ENCODE measurements at regions not wholly inside any gene's neighbourhood (a gene's known extent, or its start where the extent isn't known, plus 50 kb on each side); places are given as distances from the start of the nearest gene placed in this dataset.

DNA sequence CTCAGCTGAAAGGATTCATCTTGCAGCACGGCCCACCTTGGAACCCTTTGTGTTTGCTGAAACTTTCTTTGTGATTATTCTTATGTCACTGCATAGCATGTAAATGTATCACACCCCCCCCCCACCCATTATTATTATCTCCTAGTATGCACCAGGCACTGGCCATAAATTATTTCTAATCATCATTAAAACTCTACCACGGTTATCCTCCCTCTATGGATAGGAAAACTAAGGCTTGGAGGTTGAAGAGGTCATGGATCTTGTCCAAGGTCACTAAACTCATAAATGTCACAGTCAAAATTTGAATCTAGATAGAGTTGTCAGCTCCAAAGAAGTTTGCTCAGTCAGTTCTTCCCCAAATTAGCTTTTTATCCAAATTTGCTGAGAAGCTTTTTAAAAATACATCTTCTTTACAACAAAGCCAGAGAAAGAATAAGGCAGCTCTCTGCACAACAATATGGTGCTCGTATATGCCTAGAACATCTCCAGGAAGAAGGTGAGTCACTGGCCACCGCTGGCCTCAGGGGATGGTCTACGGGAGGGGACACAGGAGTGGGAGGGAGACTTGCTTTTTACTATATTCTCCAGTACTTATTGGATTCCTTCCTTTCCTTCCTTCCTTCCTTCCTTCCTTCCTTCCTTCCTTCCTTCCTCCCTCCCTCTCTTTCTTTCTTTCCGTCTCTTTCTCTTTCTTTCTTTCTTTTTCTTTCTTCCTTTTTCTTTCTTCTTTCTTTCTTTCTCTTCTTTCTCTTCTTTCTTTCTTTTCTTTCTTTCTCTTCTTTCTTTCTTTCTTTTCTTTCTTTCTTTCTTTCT is 134.5 kb downstream of the VEGFA start:
- no peak for DNase-seq (ENCODE audit: low read depth in 2 of 2)

DNA sequence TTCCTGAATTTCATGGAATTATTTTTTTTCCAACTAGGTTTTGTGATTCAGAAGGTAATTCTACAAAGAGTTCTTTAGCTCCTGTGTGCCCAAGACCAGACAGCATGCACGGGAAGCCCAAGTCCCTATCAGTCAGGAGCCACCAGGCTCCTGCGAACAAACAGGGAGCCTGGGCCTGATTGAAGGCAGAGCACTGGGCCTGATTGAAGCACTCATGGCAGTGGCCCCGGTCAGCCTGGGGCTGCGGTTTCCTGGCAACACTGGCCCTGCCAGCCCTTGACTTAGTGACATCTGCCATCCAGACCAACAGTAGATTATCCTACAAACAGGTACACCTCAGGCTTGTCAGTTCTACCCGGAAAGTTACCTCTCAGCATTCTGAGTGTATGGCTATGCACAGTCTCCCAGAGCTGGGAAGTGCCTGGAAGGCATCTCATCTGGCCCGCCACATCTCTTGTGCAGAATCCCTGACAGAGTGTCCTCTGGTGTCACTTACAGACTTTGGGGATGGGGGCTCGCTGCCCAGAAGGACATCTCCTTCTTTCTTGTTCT is 133.8 kb downstream of the VEGFA start:
- DNase-seq (ENCODE audit: low read depth in 2 of 2) = no peak

DNA sequence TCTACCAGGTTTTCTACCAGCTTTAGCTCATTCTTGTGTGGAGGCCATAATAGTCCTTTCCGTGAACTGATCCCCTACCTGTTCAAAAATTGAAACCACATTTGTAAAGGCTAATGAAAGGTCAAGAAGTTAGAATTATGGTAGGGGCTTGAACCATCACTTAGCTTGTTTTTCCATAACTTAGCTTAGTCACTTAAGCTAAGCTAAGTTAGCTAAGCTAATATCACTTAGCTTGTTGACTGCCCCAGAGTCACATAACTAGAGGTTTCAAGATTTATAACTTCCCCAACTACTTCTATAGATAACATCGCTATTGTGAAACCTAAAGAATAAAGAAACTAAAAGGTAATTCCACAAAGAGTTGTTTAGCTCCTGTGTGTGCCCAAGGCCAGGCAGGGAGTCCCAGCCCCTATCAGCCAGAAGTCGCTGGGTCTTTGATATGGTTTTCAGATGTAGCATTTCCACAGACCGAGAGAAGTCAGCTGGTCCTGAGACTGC is 131.8 kb downstream of the VEGFA start:
- DNase-seq (ENCODE audit: low read depth in 2 of 2) = no peak

DNA sequence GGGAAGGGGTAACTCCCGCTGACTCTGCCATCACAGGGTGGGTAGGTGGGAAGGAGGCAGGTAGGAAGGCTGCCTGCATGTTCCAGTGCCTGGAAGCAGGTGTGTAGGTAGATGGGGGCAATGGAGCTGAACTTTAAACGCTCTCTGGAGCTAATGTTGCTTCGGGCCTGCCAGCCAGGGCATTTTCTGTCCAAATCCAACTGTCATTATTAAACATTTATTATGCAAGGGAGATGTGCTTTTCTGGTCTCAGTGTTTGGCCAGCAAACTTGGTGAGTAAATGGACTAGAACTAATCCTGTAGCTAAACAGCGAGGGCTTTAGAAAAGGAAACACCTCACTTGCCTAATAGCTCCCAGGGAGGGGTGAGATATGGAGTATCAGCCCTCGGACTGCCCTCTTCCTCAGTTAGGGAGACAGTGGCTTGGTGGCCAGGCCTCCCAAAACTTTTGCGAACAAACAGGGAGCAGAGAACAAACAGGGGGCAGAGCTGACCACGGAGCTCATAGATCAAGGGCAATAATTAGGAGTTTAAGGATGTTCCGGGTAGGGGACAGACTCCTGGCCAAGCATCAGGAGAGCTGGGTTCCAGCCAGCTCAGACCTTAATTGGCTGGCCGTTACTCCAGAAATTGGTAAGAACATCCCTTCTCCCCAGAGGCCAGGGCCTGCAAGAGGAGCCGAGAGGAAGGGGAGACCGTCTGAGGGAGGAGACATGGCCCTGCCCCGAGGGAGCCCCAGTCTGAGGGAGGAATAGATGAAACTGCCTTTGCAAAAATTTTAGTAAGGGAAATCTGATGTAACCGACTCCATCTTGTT is 131.1 kb downstream of the VEGFA start:
- no peak for DNase-seq (ENCODE audit: low read depth in 2 of 2)

GRCh38 chr6:43900560-43900915 is 130.5 kb downstream of the VEGFA start:
- DNase-seq (ENCODE audit: low read depth in 2 of 2) = no peak

DNA sequence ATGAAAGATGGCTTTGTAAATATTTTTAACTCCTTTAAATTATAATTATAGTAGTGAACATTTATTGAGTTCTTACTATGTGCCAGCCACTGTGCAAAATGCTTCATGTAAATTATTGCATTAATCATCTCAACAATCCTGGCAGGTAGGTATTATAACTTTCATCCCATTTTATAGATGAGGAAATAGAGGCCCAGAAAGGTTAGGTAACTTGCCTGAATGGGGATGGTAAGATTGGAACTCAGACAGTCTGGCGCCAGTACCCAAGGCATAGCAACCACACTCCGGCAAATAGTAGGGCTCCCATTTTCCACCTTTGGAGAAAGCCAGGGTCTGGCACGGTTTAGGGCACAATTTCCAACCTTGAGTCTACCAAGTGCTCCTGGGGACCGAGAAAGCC is 129.8 kb downstream of the VEGFA start:
- no peak for DNase-seq (ENCODE audit: low read depth in 2 of 2)

DNA sequence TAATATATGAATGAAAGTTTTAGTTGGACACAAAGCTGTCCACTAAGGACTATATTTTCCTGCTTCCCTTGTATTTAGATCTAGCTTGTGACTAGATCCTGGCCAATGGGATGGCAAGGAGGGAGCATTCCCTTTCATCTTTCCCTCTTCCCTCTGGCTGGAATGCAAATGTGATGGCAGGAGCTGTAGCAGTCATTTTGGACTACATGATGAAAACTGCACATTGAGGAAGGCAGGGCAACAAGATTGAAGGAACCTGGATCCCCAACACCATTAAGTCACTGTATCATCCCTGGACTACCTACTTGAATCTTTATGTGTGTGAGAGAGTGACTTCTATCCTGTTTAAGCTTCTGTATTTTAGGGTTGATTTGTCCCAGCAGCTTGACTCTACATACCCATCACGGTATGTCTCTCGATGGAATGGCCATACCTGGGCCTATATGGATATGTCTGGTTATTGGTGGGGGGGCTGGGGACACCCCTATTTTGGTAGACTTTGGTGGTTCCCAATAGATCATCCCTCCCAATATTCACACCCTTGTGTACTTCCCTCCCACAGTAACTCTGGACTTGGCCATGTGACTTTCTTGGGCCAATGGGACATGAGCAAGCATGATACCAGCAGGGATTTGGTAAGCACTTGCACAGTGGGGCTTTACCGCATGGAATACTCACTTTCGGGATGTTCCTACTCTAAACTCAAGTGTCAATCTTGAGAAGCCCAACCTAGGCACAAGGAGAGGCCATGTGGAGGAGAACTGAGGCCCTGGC is 128.5 kb downstream of the VEGFA start:
- DNase-seq (ENCODE audit: low read depth in 2 of 2) = no peak

GRCh38 chr6:43897571-43898302 is 127.7 kb downstream of the VEGFA start:
- no peak for DNase-seq (ENCODE audit: low read depth in 2 of 2)

GRCh38 chr6:43896329-43897255 is 126.6 kb downstream of the VEGFA start:
- no peak for DNase-seq (ENCODE audit: low read depth in 2 of 2)

- DNase-seq (ENCODE audit: low read depth in 2 of 2) = no peak
Measured at GRCh38 chr6:43895656-43896328, 125.8 kb downstream of the VEGFA start.

GRCh38 chr6:43893073-43893472 is 123.1 kb downstream of the VEGFA start:
- no peak for DNase-seq (ENCODE audit: low read depth in 2 of 2)

GRCh38 chr6:43891072-43891870 is 121.3 kb downstream of the VEGFA start:
- DNase-seq (ENCODE audit: low read depth in 2 of 2) = no peak

DNA sequence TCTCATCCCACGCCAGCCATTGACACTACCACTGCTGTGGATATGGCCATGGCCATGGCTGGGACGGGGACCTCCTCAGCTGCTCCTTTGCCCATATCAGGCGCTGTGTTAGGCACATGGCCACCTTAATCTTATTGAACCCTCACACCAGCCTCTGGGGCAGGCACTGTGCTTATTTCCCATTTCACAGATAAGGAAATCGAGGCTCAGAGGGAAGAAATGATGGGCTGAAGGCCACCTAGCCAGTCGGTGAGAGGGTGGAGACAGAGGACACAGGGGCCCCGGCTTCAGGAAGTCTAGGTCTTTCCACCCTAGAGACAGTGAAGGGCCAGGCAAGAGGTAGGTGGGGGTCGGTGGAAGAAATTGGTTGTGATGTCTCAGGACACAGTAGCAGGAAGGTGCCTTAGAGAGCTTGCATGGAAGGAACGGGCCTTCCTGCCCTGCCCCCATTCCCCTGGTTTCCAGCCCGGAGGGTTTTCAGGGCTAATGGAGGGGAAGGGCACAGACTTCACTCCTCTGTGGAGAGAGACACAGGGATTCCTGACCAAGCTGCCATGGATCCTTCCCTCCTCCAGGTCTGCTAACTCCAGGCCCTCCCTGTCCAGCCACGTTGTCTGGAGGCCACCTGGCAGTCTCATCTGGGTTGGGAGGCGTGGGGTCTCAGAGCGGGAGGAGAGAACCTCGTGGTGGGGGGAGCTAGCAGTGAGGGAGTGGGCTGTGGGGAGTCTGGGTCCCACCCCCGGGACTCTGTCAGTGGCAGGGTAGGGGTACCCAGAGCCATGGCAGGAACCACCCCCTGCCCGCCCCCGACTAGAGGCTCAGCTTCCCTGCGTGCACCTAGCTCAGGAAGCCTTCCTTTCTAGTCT is 120.4 kb downstream of the VEGFA start:
- no peak for DNase-seq (ENCODE audit: low read depth in 2 of 2)

- DNase-seq (ENCODE audit: low read depth in 2 of 2) = no peak
Measured at GRCh38 chr6:43887906-43888683, 118.1 kb downstream of the VEGFA start.

DNA sequence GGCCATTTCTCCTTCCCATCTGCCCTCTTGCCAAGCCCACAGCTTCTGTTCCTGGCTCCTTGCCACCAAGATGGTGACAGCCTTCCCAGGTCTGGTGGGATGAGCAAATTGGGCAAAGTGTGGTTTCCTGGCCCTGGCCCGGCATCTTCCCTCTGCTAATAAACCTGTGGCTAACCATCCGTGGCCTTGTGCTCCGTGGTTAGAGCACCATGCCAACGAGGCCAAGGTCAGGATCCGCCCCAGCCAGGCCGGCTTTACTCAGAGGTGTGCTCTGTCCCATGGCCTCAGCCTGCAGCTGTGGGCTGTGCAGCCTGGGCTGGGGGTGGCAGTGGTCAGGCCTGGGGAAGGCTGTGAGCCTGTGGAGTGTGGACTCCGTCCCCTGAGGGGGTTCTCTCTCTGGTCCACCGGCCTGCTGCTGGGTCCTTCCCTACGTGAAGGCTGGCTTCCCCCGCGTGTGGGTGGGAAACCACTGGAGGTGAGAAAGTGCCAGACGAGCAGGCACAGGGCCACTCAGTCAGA is 117.4 kb downstream of the VEGFA start:
- DNase-seq (ENCODE audit: low read depth in 2 of 2) = no peak

DNA sequence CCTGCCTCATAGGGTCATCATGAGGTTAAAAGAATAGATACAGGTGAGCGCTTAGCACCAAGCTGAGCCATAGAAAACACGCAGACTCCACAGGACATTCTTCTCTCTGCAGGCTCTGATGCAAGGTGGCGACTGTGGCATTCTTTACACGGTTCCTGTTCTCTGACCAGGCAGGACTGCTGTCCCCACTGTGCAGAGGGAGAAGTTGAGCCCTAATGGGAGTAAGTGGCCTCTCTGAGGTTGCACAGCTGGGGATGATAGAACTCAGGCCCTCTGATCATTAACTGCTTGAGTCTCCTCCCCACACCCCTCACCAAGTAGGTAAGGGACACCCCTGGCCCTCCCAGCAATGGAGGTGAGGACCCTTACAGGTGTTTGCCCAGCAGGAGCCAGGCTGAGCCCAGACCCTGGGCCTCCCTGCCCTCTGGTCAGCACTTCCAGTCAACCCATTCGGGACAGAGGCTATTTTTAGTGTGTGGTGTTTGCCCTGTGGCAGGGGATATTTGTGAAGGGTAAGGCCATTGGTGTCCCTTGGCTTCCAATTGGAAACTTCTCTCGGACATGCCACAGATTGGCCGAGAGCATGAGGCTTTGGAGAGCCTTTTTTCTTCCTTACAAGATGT is 116.8 kb downstream of the VEGFA start:
- no peak for DNase-seq (ENCODE audit: low read depth in 2 of 2)
